HepG2 (cell line): ENCODE measurements at regions not wholly inside any gene's neighbourhood (a gene's known extent, or its start where the extent isn't known, plus 50 kb on each side); places are given as distances from the start of the nearest gene placed in this dataset.

Source experiments
- ATAC-seq: fragments of 200-7000 bp; cut with Tn5 transposase; 3 replicates; pipeline ENCODE4 v1.9.1; 2020; ENCODE audit warnings: mild to moderate bottlenecking, moderate library complexity
- BruUV-seq: library from RNA; stranded (reverse); fragments of 400-500 nt; replicated peaks from 2 replicates; lab custom pipeline; 2021; lab: Mats Ljungman, UMichigan
- CTCF ChIA-PET: fragments of 300-600 bp; formaldehyde crosslinking; extraction: SDS; loops from one replicate; lab custom pipeline; 2021; ENCODE audit warnings: low total read pairs, inconsistent platforms, low intra/inter-chr PET ratio; lab: Yijun Ruan, JAX
- POLR2A ChIA-PET: fragments of 350-600 bp; sonication (Branson Sonifier 250); formaldehyde crosslinking; loops from one replicate; lab custom pipeline; 2020; ENCODE audit warnings: antibody characterized with exemption, inconsistent platforms; lab: Yijun Ruan, JAX
- DNase-seq: peaks from one replicate; pipeline ENCODE4 v3.0.0-alpha.2; 2015; ENCODE audit warnings: low spot score
- FAIRE-seq: peaks from 3 replicates; lab custom pipeline; 2011; peaks lifted over from hg19 to GRCh38; lab: Jason Lieb, UNC
- H2AFZ ChIP-seq: one replicate; pipeline ENCODE4 v1.6.1; 2011; ENCODE audit warnings: low read length, inconsistent platforms
- H3K27ac ChIP-seq: fragments of 300-600 bp; 3 replicates; pipeline ENCODE4 v1.8.0; 2011; ENCODE audit warnings: mixed run types, mild to moderate bottlenecking, mixed read lengths, low read length, inconsistent platforms; ENCODE audit not compliant: insufficient read depth; ENCODE audit errors: extremely low read length
- H3K27me3 ChIP-seq, 2 experiments: fragments of 200-600 bp in 1 of 2; 2 replicates in 1 of 2; 3 replicates in 1 of 2; pipeline versions ENCODE4 v1.6.0 to v1.8.0; 2011; ENCODE audit warnings: low read length in 2 of 2, mild to moderate bottlenecking in 2 of 2, moderate library complexity in 2 of 2, inconsistent platforms in 1 of 2; ENCODE audit not compliant: insufficient read depth in 2 of 2, control insufficient read depth in 1 of 2
- H3K36me3 ChIP-seq, 2 experiments: fragments of 200-600 bp in 1 of 2; replicated peaks in 1 of 2; 2 replicates in 1 of 2; 3 replicates in 1 of 2; pipeline versions ENCODE4 v1.5.1 to v1.8.0; 2011; ENCODE audit warnings: low read length in 2 of 2, inconsistent platforms in 1 of 2; ENCODE audit not compliant: insufficient read depth in 2 of 2, control insufficient read depth in 1 of 2
- H3K4me1 ChIP-seq: 2 replicates; pipeline ENCODE4 v1.5.1; 2012; ENCODE audit warnings: low read length, inconsistent platforms; ENCODE audit not compliant: insufficient read depth
- H3K4me2 ChIP-seq: 2 replicates; pipeline ENCODE4 v1.6.0; 2011; ENCODE audit warnings: low read depth, low read length, inconsistent platforms
- H3K4me3 ChIP-seq, 3 experiments: fragments of 200-600 bp in 1 of 3; sonication (generic), shearing (Covaris generic) in 1 of 3; replicated peaks in 1 of 3; 2 replicates each; pipeline ENCODE4 v1.5.1; 2011 to 2016; ENCODE audit warnings: low read length in 3 of 3, inconsistent platforms in 2 of 3, low read depth in 2 of 3, mild to moderate bottlenecking in 2 of 3, control low read depth in 1 of 3, mixed read lengths in 1 of 3; ENCODE audit not compliant: insufficient read depth in 1 of 3
- H3K79me2 ChIP-seq: one replicate; pipeline ENCODE4 v1.6.1; 2011; ENCODE audit warnings: low read length, inconsistent platforms; ENCODE audit not compliant: insufficient read depth
- H3K9ac ChIP-seq: 2 replicates; pipeline ENCODE4 v1.6.0; 2011; ENCODE audit warnings: mild to moderate bottlenecking, low read depth, low read length, inconsistent platforms; ENCODE audit not compliant: insufficient read depth
- H3K9me3 ChIP-seq: 2 replicates; pipeline ENCODE4 v1.5.1; 2012; ENCODE audit warnings: mild to moderate bottlenecking, low read length
- H4K20me1 ChIP-seq: 2 replicates; pipeline ENCODE4 v1.6.0; 2011; ENCODE audit warnings: inconsistent platforms, mild to moderate bottlenecking, low read length, moderate library complexity; ENCODE audit not compliant: insufficient read depth
- ARNT2 ChIP-seq: sonication (generic); formaldehyde crosslinking; IDR thresholded peaks from 2 replicates; pipeline ENCODE4 v1.8.0; 2022; ENCODE audit warnings: mild to moderate bottlenecking, low read depth, missing genetic modification reagents, moderate library complexity
- CENPX ChIP-seq: sonication (generic); formaldehyde crosslinking; IDR thresholded peaks from 2 replicates; pipeline ENCODE4 v1.9.0; 2021; ENCODE audit warnings: mild to moderate bottlenecking, missing genetic modification reagents, moderate library complexity
- CREB3 ChIP-seq: sonication (generic); formaldehyde crosslinking; IDR thresholded peaks from 2 replicates; pipeline ENCODE4 v1.5.0; 2020; ENCODE audit warnings: missing genetic modification reagents
- EP300 ChIP-seq, 3 experiments: sonication (generic) in 1 of 3; formaldehyde crosslinking in 1 of 3; IDR thresholded peaks; 2 replicates each; pipeline versions ENCODE4 v1.5.1 to v1.6.1; 2011 to 2020; ENCODE audit warnings: low read depth in 2 of 3, low read length in 2 of 3, borderline replicate concordance in 1 of 3, improper control_type of control experiment in 1 of 3, mild to moderate bottlenecking in 1 of 3, missing genetic modification reagents in 1 of 3, moderate library complexity in 1 of 3
- GRHL1 ChIP-seq: sonication (generic); formaldehyde crosslinking; conservative IDR thresholded peaks from 2 replicates; pipeline ENCODE4 v1.8.0; 2022; ENCODE audit warnings: missing genetic modification reagents
- KDM4B ChIP-seq: sonication (generic); formaldehyde crosslinking; IDR thresholded peaks from 2 replicates; pipeline ENCODE4 v1.4.0; 2020; ENCODE audit warnings: missing genetic modification reagents
- MBD4 ChIP-seq: IDR thresholded peaks from 2 replicates; pipeline ENCODE4 v1.6.1; 2012; ENCODE audit warnings: low read length, inconsistent platforms, borderline replicate concordance
- MTF1 ChIP-seq: sonication (generic); formaldehyde crosslinking; IDR thresholded peaks from 2 replicates; pipeline ENCODE4 v1.5.0; 2020; ENCODE audit warnings: missing genetic modification reagents
- SKI ChIP-seq: fragments of 450-650 bp; IDR thresholded peaks from one replicate; pipeline ENCODE4 v1.6.1; 2018; ENCODE audit warnings: mild to moderate bottlenecking; ENCODE audit not compliant: partially characterized antibody
- SP5 ChIP-seq: IDR thresholded peaks from 2 replicates; pipeline ENCODE4 v1.6.1; 2016; ENCODE audit warnings: low read depth, borderline replicate concordance
- ZBTB7A ChIP-seq: sonication (generic); formaldehyde crosslinking; IDR thresholded peaks from 2 replicates; pipeline ENCODE4 v1.8.0; 2022; ENCODE audit warnings: mild to moderate bottlenecking, missing genetic modification reagents
- ZKSCAN5 ChIP-seq: sonication (generic); formaldehyde crosslinking; IDR thresholded peaks from 2 replicates; pipeline ENCODE4 v1.5.1; 2020; ENCODE audit warnings: mild to moderate bottlenecking, missing genetic modification reagents
- ZNF235 ChIP-seq: sonication (generic); formaldehyde crosslinking; IDR thresholded peaks from 2 replicates; pipeline ENCODE4 v1.8.1; 2023; ENCODE audit warnings: mild to moderate bottlenecking, missing genetic modification reagents, borderline replicate concordance
- ZNF24 ChIP-seq: fragments of 450-650 bp; IDR thresholded peaks from 2 replicates; pipeline ENCODE4 v1.6.1; 2017; ENCODE audit warnings: antibody characterized with exemption, mild to moderate bottlenecking
- ZNF33A ChIP-seq: sonication (generic); formaldehyde crosslinking; IDR thresholded peaks from 2 replicates; pipeline ENCODE4 v1.5.1; 2020; ENCODE audit warnings: missing genetic modification reagents, mild to moderate bottlenecking, moderate library complexity, borderline replicate concordance
- ZNF629 ChIP-seq: sonication (generic); formaldehyde crosslinking; conservative IDR thresholded peaks from 2 replicates; pipeline ENCODE4 v1.5.0; 2020; ENCODE audit warnings: missing genetic modification reagents
- ZNF768 ChIP-seq: sonication (generic); formaldehyde crosslinking; IDR thresholded peaks from 2 replicates; pipeline ENCODE4 v1.4.0; 2020; ENCODE audit warnings: missing genetic modification reagents
- ZSCAN21 ChIP-seq: sonication (generic); formaldehyde crosslinking; IDR thresholded peaks from 2 replicates; pipeline ENCODE4 v1.8.0; 2022; ENCODE audit warnings: mild to moderate bottlenecking, missing genetic modification reagents, moderate library complexity, borderline replicate concordance
- WGBS: methylation state at CpG from one replicate; pipeline ENCODE4 v1.1.6; 2017; ENCODE audit warnings: low lambda C conversion rate; 5-methylcytosine and 5-hydroxymethylcytosine counted together
- in situ Hi-C: cut with HindIII; loops from 2 replicates; pipeline ENCODE4 v1.10.0; 2017; ENCODE audit warnings: low pct_unique_long_range_greater_than_20kb; ENCODE audit not compliant: extremely low pct_ligation_motif_present
- intact Hi-C: fragments of 100-400 bp; cut with micrococcal nuclease; formaldehyde crosslinking; loops from one replicate; pipeline ENCODE4 v1.10.0; 2022; ENCODE audit not compliant: unreplicated experiment
- TF ChIP-seq, protein P1 (sequence below): IDR thresholded peaks from 2 replicates; pipeline ENCODE4 v1.6.1; 2016; ENCODE audit warnings: low read depth, borderline replicate concordance

DNA sequence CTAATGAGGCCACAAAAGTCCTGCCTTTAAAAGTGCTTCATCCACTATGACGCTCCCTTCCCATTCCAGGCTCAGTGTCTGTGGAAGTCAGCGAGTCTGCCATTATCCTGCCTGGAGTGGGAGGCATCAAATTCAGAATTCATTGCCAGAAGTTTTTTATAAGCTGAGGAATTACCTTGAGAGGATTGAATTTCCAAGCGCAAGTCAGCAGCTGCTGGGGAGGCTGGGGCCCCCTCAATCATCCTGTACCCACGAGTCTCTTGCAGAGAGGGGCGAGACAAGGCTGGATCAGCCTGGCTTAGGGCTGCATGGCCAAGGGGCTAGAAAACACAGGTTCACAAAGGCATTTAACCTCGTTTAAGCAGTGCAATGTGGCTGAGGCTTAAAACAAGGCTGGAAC, 170.5 kb upstream of the NOCT start:
- no peak for TF ChIP-seq ZNF629
- no peak for TF ChIP-seq ZNF33A (CRISPR knock-in tag)
- no peak for TF ChIP-seq MBD4
- no peak for TF ChIP-seq CENPX (CRISPR knock-in tag)
- no peak for TF ChIP-seq GRHL1
- TF ChIP-seq EP300 (IDR thresholded peaks at IDR 0.05; ENCODE audit: low read depth in 2 of 2, low read length in 2 of 2), result no peak
- no peak for TF ChIP-seq EP300 (CRISPR knock-in tag; IDR thresholded peaks at IDR 0.05; ENCODE audit: borderline replicate concordance)
- no peak for TF ChIP-seq MTF1
- TF ChIP-seq, protein P1, sequence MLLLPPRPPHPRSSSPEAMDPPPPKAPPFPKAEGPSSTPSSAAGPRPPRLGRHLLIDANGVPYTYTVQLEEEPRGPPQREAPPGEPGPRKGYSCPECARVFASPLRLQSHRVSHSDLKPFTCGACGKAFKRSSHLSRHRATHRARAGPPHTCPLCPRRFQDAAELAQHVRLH (CRISPR knock-in tag), result no peak
- TF ChIP-seq ZNF235 (CRISPR knock-in tag), result no peak
- TF ChIP-seq SKI, result no peak
- no peak for TF ChIP-seq CREB3 (CRISPR knock-in tag)
- TF ChIP-seq ZNF768, result no peak
- no peak for TF ChIP-seq ARNT2 (CRISPR knock-in tag)
- no peak for TF ChIP-seq KDM4B (CRISPR knock-in tag)
- no peak for TF ChIP-seq ZBTB7A (CRISPR knock-in tag)
- TF ChIP-seq ZSCAN21 (CRISPR knock-in tag), result no peak
- no peak for TF ChIP-seq SP5 (CRISPR knock-in tag)
- no peak for TF ChIP-seq ZNF24
- no peak for TF ChIP-seq ZKSCAN5 (CRISPR knock-in tag)
- no peak for FAIRE-seq
- no peak overlapping the region for H3K4me2 ChIP-seq
- ATAC-seq, result no peak
- H4K20me1 ChIP-seq, result no peaks in the 10 kb centered on the region
- no peak overlapping the region for H3K27ac ChIP-seq
- H3K4me1 ChIP-seq, result no peaks in the 10 kb centered on the region
- H3K9ac ChIP-seq, result no peak overlapping the region
- ChIA-PET CTCF (no interaction called here), POLR2A (no interaction called here)
- no peaks in the 10 kb centered on the region for H3K9me3 ChIP-seq
- no peak overlapping the region for H2AFZ ChIP-seq
- no peaks in the 10 kb centered on the region for H3K27me3 ChIP-seq
- in situ Hi-C loops, result no loop called here
- H3K79me2 ChIP-seq, result no peaks in the 10 kb centered on the region
- DNase-seq, result no peak
- H3K4me3 ChIP-seq, result no peak overlapping the region
- no peaks in the 10 kb centered on the region for H3K36me3 ChIP-seq
- no TSS peak for BruUV-seq
- intact Hi-C loops, result no loop called here
- 0% methylated on average over 6 of the region's 6 CpGs for WGBS
